SK-N-MC (cell line): ENCODE measurements at regions not wholly inside any gene's neighbourhood (a gene's known extent, or its start where the extent isn't known, plus 50 kb on each side); places are given as distances from the start of the nearest gene placed in this dataset.

Experiments used
- DNase-seq: peaks from one replicate; pipeline ENCODE4 v3.0.0-alpha.2; 2011; ENCODE audit warnings: low read depth, low spot score
- H3K27ac ChIP-seq: fragments of 200-600 bp; sonication (generic); 2 replicates; pipeline ENCODE4 v1.5.1; 2016; ENCODE audit warnings: mixed run types
- H3K36me3 ChIP-seq: fragments of 200-600 bp; sonication (generic); 2 replicates; pipeline ENCODE4 v1.6.1; 2017; ENCODE audit warnings: antibody characterized with exemption, low read length, mixed read lengths; ENCODE audit not compliant: insufficient read depth
- H3K4me3 ChIP-seq: fragments of 200-600 bp; sonication (generic); 2 replicates; pipeline ENCODE4 v1.5.1; 2016
- H3K9ac ChIP-seq: fragments of 200-600 bp; sonication (generic); 2 replicates; pipeline ENCODE4 v1.8.0; 2017; ENCODE audit warnings: mixed run types, mixed read lengths; ENCODE audit not compliant: insufficient read length
- H3K9me3 ChIP-seq: fragments of 200-600 bp; sonication (generic); 2 replicates; pipeline ENCODE4 v1.6.1; 2017; ENCODE audit warnings: low read depth, mild to moderate bottlenecking, antibody characterized with exemption, low read length, moderate library complexity, mixed read lengths
- EZH2 ChIP-seq: fragments of 200-600 bp; sonication (generic); IDR thresholded peaks from one replicate; pipeline ENCODE4 v1.6.1; 2017; ENCODE audit warnings: antibody characterized with exemption
- FOXP2 ChIP-seq: optimal IDR thresholded peaks from 2 replicates; pipeline ENCODE3; 2011; ENCODE audit warnings: mild to moderate bottlenecking, moderate library complexity; ENCODE audit not compliant: insufficient read depth; ENCODE audit errors: extremely low read length, control extremely low read depth
- POLR2AphosphoS5 ChIP-seq: IDR thresholded peaks from 2 replicates; pipeline ENCODE4 v1.6.1; 2012; ENCODE audit warnings: mild to moderate bottlenecking, low read depth, low read length, borderline replicate concordance

DNA sequence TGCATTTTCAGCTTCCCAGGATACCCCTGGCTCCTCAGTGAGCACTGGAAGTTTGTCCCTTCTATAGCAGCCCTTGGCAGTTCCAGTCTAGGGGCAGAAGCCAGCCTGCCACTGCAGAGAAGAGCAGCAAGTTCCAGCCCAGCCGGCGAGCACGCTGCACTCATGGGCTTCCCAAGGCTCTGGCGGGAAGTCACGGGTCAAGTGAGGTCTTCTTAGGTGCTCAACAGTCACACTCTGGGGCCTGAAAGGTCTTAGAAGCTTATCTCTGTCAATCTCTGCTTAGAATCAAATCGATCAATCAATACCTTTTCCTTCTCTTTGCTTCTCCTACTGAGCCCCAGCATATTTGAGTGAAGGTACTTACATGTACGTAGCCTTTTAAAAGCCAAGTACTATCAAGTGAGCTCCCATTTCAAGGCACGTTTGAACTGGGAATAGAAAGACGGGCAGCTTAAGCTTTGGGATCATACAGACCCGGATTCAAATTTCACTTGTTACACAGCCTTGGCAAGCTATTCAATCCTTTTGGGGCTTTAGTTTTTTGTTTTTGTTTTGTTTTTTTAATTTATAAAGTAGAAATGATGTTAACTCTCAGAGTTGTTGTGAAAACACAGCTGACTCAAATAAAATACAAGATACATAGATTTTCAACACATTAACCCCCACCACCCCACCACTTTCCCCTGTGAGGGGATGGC is 152.6 kb upstream of the KLF14 start:
- peak overlapping the region; percentile 77 for H3K27ac ChIP-seq
- peaks cover 98% of the 10 kb centered on the region for H3K36me3 ChIP-seq
- no peak overlapping the region for H3K9ac ChIP-seq
- DNase-seq: no peak
- H3K9me3 ChIP-seq: no peaks in the 10 kb centered on the region
- TF ChIP-seq EZH2 (no peak), POLR2AphosphoS5 (no peak), FOXP2 (no peak)
- H3K4me3 ChIP-seq: no peak overlapping the region

DNA sequence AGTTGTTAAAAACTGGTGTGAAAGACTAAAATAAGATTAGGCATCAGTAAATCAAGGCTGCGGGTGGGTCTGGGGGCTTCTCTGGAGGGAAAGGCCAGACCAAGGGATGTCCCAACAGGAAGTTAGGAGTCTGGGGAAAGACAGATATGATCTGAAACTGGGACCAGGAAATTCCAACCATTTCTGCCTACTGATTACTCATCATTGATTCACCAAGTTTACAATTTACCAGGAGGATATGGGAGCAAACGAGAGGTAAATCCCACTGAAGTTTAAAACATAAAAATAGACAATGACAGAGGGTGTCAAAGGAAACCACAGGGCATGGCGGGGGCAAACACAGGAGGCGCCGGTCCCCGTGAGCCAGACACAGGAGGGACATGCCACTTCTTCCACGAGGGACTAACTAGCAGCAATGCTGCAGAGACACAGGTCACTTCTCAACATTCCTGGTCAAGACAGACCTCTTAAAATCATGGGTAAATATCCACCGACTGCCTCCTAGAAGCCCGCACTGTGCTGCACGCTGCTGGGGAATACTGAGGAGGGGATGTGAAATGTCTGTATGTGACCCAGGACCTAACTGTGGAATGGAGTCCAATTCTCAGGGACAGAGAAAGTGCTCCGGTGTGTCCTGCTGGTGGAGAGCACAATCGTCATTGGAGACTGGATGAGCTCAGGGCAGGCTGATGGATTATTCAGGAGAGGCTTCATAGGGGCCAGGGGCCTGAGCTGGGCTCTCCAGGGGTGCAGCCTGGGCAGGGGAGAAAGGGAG is 153.4 kb upstream of the KLF14 start:
- Histone ChIP-seq H3K36me3 (peaks cover 92% of the 10 kb centered on the region), H3K9me3 (no peaks in the 10 kb centered on the region), H3K9ac (peak overlapping the region; percentile 30), H3K4me3 (no peak overlapping the region), H3K27ac (peak overlapping the region; percentile 77)
- no peak for DNase-seq
- TF ChIP-seq POLR2AphosphoS5 (no peak), EZH2 (no peak), FOXP2 (no peak)

DNA sequence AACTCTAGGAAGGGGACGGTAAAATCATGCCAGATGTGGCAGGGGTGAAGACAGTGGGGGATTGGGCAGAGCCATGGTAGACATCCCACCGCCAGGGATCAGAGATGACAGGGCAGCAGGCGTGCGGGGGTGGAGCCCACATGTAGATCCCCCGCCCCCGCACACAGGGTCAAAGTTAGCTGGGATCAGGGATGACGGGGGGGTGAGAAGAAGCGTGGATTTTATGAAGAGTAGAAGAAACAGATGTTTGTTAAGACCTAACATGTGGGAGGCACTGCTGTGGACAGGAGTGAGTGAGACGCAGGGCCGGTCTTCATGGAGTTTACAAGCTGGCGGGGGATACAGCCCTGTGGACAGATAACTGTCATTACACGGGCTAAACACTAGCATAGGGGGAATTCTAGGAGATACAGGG is 154.0 kb upstream of the KLF14 start:
- Histone ChIP-seq H3K9me3 (no peaks in the 10 kb centered on the region), H3K27ac (peak overlapping the region; percentile 77), H3K9ac (no peak overlapping the region), H3K36me3 (peaks cover 91% of the 10 kb centered on the region), H3K4me3 (no peak overlapping the region)
- DNase-seq: no peak
- TF ChIP-seq POLR2AphosphoS5: no peak
- no peak for TF ChIP-seq FOXP2

DNA sequence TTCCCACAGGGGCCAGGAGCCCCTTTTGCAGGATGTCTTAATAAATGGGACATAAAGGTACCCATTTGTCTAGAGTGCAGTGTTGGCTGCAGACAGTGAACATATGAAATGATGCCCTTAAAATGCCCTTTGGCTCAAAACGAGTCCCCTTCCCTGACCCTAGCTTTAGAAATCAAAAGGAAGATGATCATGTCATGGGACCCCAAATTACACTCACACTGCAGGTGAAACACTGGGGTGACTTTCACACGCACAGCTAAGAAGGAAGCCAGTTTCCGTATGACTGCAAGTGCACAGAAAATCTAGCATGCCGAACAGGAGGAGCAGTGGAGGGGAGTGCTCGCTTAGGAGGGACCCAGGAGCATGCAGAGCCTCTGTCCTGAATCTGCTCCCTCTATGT is 154.5 kb upstream of the KLF14 start:
- Histone ChIP-seq H3K36me3 (peaks cover 86% of the 10 kb centered on the region), H3K9me3 (no peaks in the 10 kb centered on the region), H3K4me3 (no peak overlapping the region), H3K27ac (peak overlapping the region; percentile 77), H3K9ac (no peak overlapping the region)
- DNase-seq: no peak
- no peak for TF ChIP-seq POLR2AphosphoS5
- TF ChIP-seq EZH2: no peak
- no peak for TF ChIP-seq FOXP2

GRCh38 chr7:130890176-130891020 is 156.4 kb upstream of the KLF14 start:
- no peak for TF ChIP-seq EZH2
- no peak for TF ChIP-seq FOXP2
- TF ChIP-seq POLR2AphosphoS5: no peak
- H3K27ac ChIP-seq: peak overlapping the region; percentile 66; the same call in 1 of the 2 replicates
- no peak overlapping the region for H3K4me3 ChIP-seq

DNA sequence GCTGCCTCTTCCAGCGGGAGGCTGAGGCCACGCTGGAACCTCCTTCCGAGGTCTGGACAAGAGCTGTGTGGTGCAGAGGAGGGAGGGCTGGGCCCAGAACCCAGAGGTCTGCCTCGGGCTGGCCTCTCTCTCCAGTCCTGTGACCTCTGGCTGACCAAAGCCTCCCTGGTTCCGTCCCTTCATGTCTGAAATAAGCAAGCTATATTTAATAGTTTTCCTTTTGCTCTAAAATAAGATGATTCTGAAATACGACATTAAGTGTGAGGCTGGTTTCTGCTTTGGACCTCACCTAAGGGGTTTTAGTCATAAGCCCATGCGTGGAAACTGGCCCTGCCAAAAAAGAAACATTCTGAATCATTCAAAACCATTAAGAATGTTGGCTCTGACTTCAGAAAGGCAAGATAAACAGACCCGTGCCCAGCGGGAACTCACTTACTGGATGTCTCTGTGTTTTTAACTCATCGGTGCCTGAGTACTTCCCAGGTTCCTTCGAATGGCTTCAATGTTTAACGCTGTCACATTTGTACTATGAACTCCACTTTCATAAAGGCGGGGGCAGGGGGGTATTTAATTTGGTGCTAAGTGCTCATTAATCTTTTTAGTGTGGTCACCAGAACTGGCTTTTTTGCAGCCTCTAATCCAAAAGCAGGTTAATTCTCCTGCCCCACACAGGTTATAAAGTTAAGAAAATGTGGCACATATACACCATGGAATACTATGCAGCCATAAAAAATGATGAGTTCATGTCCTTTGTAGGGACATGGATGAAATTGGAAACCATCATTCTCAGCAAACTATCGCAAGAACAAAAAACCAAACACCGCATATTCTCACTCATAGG is 157.5 kb upstream of the KLF14 start:
- Histone ChIP-seq H3K36me3 (peaks cover 84% of the 10 kb centered on the region), H3K9ac (no peak overlapping the region), H3K9me3 (no peaks in the 10 kb centered on the region), H3K27ac (peak overlapping the region; percentile 66), H3K4me3 (no peak overlapping the region)
- TF ChIP-seq EZH2 (no peak), FOXP2 (no peak), POLR2AphosphoS5 (no peak)
- DNase-seq: no peak

More at GRCh38 chr7:130890176-130891020, 156.4 kb upstream of the KLF14 start:
- Histone ChIP-seq H3K9me3 (no peaks in the 10 kb centered on the region), H3K9ac (no peak overlapping the region), H3K36me3 (peaks cover 84% of the 10 kb centered on the region)
- DNase-seq: no peak

- Histone ChIP-seq H3K9me3 (no peaks in the 10 kb centered on the region), H3K9ac (no peak overlapping the region), H3K4me3 (no peak overlapping the region), H3K36me3 (peaks cover 81% of the 10 kb centered on the region), H3K27ac (peak overlapping the region; percentile 60)
- DNase-seq: no peak
- TF ChIP-seq POLR2AphosphoS5: no peak
- no peak for TF ChIP-seq EZH2
- no peak for TF ChIP-seq FOXP2
These were observed 159.5 kb upstream of the KLF14 start for GRCh38 chr7:130893441-130893894.
